ENCODE measurements at regions not wholly inside any gene's neighbourhood (a gene's known extent, or its start where the extent isn't known, plus 50 kb on each side); places are given as distances from the start of the nearest gene placed in this dataset.

DNA sequence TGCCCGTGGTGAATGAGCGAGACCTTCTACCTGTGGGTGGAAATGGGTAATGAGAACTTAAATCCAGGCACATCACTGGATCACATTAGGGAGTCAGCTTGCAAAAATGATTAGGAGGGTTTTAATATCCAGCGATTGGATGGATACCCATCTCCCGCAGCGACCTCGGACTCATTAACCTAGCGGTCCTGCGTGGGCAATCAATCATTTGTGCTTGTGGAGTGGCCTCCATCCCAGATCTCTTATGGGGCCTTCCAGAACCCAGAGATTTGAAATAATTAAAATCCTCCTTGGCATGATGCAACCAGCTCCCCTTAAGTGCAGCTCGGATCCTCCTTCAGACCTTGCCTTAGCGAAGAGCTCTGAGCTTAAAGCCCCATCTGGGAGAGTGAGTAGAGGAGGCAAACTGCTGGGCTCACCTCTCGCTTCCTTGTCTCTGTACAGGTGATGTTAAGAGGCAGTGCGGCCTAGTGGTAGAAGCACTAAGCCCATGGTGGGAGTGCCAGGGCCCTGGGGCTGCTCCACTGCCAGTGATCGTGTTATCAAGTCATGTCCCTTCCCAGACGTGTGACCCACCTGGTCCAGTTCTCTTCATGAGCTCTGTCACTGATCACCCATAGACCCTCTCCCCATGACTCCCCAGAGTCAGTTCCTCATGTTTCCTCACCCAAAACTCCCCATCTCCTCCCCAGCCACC lies 285.2 kb upstream of the TLE3 start:
- TF ChIP-seq POLR2AphosphoS5 (IDR thresholded peaks at IDR 0.05; ENCODE audit: low read depth, low read length) = no peak
- TF ChIP-seq TAF1 (IDR thresholded peaks at IDR 0.05; ENCODE audit: borderline replicate concordance, insufficient read depth, low read length) = no peak
- no peak for TF ChIP-seq SIN3A (IDR thresholded peaks at IDR 0.05; ENCODE audit: borderline replicate concordance, insufficient read depth, low read length)
- TF ChIP-seq, protein P1, sequence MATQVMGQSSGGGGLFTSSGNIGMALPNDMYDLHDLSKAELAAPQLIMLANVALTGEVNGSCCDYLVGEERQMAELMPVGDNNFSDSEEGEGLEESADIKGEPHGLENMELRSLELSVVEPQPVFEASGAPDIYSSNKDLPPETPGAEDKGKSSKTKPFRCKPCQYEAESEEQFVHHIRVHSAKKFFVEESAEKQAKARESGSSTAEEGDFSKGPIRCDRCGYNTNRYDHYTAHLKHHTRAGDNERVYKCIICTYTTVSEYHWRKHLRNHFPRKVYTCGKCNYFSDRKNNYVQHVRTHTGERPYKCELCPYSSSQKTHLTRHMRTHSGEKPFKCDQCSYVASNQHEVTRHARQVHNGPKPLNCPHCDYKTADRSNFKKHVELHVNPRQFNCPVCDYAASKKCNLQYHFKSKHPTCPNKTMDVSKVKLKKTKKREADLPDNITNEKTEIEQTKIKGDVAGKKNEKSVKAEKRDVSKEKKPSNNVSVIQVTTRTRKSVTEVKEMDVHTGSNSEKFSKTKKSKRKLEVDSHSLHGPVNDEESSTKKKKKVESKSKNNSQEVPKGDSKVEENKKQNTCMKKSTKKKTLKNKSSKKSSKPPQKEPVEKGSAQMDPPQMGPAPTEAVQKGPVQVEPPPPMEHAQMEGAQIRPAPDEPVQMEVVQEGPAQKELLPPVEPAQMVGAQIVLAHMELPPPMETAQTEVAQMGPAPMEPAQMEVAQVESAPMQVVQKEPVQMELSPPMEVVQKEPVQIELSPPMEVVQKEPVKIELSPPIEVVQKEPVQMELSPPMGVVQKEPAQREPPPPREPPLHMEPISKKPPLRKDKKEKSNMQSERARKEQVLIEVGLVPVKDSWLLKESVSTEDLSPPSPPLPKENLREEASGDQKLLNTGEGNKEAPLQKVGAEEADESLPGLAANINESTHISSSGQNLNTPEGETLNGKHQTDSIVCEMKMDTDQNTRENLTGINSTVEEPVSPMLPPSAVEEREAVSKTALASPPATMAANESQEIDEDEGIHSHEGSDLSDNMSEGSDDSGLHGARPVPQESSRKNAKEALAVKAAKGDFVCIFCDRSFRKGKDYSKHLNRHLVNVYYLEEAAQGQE (IDR thresholded peaks at IDR 0.05; ENCODE audit: insufficient read depth in 1 of 2, low read depth in 2 of 2, low read length in 2 of 2) = no peak
- TF ChIP-seq FOXP2 (optimal IDR thresholded peaks at IDR 0.05; ENCODE audit: borderline replicate concordance, extremely low read depth, extremely low read length, insufficient read depth) = no peak

DNA sequence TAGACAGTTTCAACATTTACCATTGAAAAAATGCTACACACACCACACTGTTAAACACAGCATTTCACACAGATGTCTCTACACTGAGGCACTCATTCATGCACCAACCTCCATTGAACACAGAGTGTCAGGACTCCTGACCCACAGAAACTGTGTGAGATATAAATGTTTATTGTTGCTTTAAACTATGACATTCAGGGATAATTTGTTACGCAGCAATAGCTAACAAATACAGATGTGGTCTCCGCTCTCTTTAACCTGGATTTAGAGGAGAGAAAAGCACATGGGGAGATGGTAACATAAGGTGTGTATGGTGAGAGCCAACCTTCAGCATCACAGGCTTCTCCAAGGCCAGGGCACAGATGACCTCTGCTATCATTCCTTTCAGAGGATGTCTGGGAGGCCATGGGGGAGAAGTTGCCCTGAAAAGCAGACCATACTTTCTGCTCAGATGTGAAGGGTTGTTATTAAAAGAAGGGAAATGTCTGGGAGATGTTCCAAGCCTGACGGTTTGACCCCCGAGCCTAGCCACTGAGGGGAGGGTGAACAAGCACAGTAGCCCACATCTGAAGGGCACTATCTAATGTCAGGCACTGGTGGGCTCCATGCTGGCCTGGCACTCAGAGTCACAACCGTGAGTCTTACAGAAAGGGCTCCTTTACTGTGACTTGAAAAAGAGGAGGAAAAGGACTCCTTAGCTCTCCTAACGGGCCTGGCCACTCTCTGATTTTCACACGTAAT lies 284.5 kb upstream of the TLE3 start:
- TF ChIP-seq SIN3A (IDR thresholded peaks at IDR 0.05; ENCODE audit: borderline replicate concordance, insufficient read depth, low read length) (no peak), TAF1 (IDR thresholded peaks at IDR 0.05; ENCODE audit: borderline replicate concordance, insufficient read depth, low read length) (no peak), POLR2AphosphoS5 (IDR thresholded peaks at IDR 0.05; ENCODE audit: low read depth, low read length) (no peak), FOXP2 (optimal IDR thresholded peaks at IDR 0.05; ENCODE audit: borderline replicate concordance, extremely low read depth, extremely low read length, insufficient read depth) (no peak)
- TF ChIP-seq, protein P1 (IDR thresholded peaks at IDR 0.05; ENCODE audit: insufficient read depth in 1 of 2, low read depth in 2 of 2, low read length in 2 of 2) = no peak

DNA sequence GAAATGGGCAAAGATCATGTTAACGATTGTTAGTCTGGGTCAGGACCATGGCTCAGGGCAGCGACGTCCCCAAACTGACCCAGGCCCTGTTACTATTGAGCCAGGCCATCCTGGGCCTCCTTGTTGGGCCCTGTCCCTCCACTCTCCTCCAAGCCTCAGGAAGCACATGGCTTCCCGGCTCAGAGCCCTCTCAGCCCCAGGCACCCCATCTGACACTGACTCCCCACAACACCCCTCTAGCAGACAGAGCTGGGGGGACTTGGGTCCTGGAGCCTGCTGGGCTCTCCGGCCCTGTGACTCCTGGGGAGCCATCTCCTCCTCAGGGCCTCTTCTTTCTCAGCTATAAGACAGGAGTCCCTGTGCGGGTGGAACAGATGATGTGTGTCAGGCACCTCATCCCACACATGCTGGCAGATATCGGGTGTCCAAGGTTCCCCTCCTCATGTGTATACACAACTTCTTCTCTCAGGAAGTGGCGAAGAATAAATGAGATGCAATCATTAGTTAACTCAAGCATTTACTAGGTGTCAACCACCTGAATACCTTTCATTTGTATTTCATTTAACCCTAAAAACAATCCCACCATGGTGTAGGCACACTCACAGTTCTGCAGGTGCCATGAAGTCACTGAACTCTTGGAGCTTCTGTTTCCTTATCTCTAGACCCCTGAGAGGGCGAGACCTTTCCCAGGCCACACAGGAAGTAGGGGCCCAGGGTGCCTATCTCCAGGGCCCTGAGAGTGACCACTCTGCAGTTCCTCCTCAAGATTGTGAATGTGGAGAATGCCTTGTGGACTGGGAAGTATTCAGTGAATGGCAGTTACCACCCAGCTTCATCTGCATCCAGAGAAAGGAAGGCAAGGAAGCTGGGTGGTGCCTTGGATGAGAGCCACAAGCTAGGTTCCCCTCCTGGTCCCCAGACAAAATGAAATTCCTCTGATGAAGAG lies 282.5 kb upstream of the TLE3 start:
- TF ChIP-seq TAF1 (IDR thresholded peaks at IDR 0.05; ENCODE audit: borderline replicate concordance, insufficient read depth, low read length) (no peak), FOXP2 (optimal IDR thresholded peaks at IDR 0.05; ENCODE audit: borderline replicate concordance, extremely low read depth, extremely low read length, insufficient read depth) (no peak), SIN3A (IDR thresholded peaks at IDR 0.05; ENCODE audit: borderline replicate concordance, insufficient read depth, low read length) (no peak), POLR2AphosphoS5 (IDR thresholded peaks at IDR 0.05; ENCODE audit: low read depth, low read length) (no peak)
- TF ChIP-seq, protein P1 (IDR thresholded peaks at IDR 0.05; ENCODE audit: insufficient read depth in 1 of 2, low read depth in 2 of 2, low read length in 2 of 2) = no peak

DNA sequence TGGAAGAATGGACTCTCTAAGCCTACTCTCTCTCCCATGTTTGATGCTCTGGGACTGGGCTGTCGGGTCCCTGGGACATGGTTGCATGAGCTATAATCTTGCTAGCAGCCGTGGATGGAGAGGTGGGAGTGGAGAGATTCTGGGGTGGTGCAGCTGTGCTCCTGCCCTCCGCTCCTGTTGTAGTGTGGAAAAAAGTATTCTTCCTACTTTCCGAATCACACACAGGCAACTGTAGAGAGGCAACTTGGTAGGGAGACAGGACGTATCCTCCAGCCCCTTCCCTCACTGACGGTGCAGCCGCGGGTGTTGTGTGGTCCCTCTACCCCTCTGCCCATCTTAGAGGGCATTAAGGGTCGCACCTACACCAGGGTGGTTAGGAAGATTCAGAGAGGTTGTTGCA lies 281.4 kb upstream of the TLE3 start:
- TF ChIP-seq, protein P1 (IDR thresholded peaks at IDR 0.05; ENCODE audit: insufficient read depth in 1 of 2, low read depth in 2 of 2, low read length in 2 of 2) = no peak
- no peak for TF ChIP-seq POLR2AphosphoS5 (IDR thresholded peaks at IDR 0.05; ENCODE audit: low read depth, low read length)
- no peak for TF ChIP-seq TAF1 (IDR thresholded peaks at IDR 0.05; ENCODE audit: borderline replicate concordance, insufficient read depth, low read length)
- TF ChIP-seq SIN3A (IDR thresholded peaks at IDR 0.05; ENCODE audit: borderline replicate concordance, insufficient read depth, low read length) = no peak
